ENCODE measurements at regions not wholly inside any gene's neighbourhood (a gene's known extent, or its start where the extent isn't known, plus 50 kb on each side); places are given as distances from the start of the nearest gene placed in this dataset.
A peak's percentile ranks its signal among the peaks of the same experiment; 100 is the strongest.

DNA sequence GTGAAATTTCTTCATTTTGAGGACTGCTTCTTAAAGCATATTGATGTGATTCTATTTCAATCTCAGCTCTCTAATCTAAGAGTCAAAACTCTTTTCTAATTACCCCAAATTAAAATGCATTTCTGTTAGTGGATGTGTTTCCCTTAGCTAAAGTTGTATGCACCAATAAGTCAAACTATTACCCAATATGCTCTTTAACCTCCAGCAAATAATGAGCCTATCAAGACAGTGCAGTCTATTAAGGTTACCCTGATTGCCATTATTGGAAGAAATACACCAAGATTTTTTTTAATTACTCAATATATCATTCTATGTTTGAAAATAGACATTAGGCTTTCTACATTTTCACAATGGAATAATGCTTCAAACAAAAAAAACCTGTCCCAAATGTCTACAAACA, 310.0 kb downstream of the BTG1 start:
- no peak for DNase-seq

DNA sequence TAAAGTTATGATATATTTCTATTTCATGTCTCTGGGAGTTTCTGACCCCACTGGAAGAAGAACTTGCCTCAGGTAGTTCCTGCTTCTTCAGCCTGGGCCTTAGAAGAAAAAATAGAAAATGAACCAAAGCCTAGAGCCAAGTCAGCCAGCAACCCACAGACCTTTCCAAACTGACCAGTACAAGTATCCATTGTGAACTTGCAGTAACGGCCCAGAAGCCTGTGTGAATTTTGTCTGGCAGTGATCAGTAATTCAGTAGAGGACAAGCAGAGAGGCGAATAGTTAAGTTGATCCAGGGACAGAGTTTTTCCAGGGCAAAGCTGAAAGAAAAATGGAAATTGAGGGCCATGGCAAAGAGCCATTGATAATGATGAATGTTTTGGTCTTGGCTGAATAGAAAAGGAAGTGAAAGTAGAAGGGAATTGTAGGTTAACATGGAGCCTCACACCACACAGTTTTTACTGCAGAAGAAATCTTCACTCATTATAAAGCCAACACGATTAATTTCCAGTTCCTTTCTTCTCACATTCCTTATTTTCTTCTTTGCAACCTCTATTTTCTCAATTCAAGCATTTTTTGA, 311.8 kb downstream of the BTG1 start:
- no peak for DNase-seq

DNA sequence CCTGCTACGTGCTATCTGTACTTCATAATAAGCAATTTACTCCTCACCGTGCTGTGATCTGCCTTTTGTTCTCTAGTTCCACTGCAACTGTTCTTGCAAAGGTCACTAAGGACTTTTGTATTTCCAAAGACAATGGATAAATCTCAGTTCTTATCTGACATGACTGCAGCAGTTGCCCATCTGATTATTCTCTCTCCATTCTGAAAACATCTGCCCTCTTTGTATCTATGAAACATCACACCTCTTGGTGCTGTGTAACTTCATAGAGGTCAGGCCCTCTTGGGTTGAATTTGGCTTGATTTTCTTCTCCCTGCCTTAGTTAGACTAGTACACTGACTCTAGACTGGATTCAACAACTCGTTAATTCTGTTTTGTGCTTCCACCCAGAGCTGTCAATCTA, 319.6 kb downstream of the BTG1 start:
- DNase-seq = no peak

DNA sequence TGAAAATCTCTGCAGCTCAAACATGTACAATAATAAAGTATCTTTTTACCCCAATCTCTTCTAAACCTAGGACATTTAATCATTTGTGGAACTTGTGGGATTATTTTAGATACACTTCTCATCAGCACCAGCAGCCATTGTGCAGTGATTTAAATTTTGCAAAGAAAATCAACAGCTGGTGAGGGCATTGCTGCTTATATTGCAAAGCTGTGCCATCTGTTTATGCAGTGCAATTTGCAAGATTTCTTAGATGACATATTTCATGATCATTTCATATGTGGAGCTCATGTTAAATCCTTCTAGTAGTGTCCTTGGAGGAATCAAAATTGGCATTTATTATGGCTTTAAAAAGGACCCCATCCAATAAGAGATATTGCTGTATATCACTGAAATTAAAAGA, 320.7 kb downstream of the BTG1 start:
- no peak for DNase-seq

DNA sequence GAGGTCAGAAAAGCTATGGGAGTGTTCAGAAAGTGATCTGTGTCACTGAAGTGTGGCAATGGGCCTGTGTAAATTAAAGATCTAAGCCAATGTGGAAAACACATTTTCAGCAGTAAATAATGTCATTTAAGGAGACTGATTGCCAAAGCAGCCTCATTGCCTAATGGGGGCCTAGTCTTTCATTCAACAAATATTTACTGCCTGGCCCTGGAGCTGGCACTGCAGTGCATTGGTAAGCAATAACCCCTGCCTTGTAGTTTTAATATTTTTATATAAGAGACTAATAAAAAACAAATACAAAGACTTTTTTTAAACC, 326.6 kb downstream of the BTG1 start:
- DNase-seq = no peak

DNA sequence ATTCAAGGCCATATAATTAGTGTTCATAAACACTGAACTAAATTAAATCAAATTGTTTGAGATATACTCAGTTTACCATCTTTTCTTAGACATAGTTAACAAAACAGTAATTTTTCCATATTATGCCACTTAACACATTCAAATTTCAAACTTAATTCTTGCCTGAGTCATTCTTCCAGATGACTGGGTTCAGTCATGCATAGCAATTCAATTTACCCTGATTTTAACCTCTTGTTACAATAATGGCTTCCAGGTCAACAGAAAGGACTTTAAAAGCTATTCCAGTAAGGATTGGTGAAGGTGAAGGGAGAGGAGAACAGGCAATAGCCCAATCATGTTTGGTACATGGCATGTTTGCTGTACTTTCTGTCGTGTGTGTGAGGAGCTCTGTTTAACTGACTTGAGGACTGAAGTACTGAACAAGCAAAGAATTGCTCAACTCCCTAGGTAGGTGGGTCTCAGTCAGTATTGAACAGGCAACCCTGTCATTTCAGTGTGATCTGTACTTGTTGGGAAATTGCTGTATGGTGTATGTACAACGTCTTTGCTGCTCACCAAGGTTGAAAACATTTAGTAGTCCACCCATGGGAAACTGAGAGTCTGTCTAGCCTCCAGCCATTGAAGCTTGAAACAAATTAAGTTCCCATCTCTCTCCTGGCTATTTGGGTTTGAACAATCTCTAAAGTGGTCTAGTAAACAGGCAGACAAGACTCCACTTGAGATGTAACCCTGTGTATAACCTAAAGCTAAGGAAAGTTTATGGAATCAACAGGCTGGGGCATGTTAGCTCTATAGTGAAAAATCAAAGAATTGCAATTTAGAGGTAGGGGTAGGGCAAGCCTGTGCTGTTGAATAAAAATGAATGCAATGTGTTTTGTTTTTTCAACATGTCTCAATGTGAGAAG, 327.2 kb downstream of the BTG1 start:
- DNase-seq = peak; percentile 7

DNA sequence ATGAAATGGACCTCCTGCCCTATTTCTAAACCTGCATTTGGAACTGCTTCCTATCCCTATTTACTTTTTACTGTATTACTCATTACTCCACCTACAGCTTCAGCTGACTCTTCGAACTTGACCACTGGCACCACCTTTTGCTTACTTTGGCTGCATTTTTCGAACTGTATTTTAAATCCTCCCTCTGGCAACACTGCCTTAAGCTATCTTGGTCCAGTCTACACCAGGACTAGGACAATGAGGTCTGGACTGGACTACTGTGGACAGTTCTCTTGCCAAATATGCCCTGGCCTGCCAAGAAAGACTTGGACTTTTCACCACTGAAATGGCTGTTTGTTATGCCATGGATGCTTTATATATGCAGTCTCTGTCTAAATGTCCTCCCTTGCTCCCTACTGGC, 328.1 kb downstream of the BTG1 start:
- no peak for DNase-seq

DNA sequence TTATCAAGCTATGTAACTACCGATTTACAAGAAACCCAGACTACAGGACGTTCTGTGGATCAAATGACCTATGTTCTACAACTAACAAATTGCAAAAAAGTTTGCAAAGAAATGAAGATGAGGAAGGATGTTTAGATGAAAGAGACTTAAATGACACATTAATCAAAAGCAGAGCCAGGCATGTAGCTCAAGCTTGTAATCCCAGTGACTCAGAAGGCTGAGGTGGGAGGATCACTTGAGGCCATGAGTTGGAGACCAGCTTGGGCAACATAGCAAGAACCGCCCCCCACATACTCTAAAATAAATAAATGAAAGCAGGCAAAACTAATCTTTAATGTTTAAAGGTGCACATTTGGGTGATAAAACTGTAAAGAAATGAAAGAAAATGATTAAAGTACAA, 331.9 kb downstream of the BTG1 start:
- DNase-seq = no peak

DNA sequence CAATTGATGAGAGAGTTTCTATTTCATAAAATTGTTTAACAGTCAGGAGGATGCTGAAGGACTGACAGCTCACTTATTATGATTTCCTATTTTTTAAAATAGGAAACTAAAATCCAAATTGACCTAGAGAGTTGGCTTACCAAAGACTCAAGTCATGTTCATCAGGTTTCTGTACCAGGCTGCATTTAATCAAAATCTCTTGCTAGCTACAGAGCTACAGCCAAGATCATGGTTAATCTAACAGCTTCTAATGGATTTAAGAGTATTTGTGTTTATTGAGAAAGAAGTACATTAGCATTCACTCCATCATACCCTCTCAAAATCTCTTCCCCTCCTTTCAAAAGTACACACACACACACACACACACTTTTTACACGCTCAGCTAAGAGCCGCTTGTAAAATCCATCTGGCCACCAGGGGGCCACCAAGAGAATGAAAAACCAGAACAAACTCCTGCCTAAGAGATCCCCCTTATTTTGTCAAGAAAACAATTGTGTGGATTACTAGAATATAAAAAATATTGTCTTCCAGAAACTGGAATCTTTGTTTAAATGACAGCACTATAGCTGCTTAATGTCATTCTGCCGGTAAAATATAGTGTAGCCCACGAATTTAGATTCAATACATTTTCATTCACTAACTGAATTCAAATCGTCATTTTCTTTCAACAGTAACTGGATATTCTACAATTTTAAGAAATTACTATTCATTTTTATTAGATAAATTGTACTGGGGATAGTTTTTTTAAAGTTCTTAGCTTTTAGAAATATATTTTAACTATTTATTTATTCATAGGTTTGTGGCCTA, 334.0 kb downstream of the BTG1 start:
- peak; percentile 48 for DNase-seq

DNA sequence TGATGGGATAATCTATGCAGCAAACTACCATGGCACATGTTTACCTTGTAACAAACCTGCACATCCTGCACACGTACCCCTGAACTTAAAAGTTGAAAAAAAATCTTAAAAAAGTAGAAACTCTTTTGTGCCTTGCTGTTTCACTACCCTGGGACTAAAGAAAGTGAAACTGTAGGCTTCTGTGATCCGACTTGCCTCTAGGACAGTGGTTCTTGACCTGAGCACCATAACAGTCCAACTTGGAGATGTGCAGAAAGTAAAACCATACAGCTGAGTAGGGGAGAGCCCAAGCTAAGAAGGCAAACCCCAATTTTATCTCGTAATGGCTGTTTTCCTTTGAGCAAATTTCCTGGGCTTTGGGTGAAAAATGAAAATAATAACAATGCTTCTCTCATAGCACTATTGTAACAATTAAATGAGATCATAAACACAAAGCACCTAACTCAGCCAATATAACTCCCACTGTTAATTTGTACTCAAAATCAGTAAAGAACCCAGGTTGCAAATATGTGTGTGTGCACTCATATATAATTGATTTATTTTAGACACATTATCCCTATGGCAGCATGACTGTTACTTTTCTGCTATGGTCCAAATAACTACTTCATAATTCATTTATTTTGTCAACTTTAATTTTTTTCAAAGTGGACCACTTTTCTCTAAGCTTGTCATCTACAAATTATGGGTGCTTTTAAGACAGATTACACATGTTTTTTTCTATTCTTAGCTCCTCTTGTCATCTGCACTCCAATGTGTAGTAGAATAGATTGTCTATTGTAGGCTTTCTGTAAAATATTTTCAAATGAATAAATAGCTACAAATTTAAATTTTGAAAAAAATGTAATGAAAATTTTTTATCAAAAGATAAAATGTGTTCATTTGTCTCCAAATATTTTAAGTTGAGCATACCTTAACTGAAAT, 334.9 kb downstream of the BTG1 start:
- DNase-seq = no peak

DNA sequence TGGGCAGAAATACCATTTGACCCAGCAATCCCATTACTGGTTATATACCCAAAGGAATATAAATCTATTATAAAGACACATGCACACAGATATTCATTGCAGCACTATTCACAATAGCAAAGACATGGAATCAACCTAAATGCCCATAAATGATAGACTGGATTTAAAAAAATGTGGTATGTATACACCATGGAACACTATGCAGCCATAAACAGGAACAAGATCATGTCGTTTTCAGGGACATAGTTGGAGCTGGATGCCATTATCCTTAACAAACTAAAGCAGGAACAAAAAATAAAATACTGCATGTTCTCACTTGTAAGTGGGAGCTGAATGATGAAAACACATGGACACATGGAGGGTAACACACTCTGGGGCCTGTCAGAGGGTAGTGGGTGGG, 335.6 kb downstream of the BTG1 start:
- DNase-seq = no peak

DNA sequence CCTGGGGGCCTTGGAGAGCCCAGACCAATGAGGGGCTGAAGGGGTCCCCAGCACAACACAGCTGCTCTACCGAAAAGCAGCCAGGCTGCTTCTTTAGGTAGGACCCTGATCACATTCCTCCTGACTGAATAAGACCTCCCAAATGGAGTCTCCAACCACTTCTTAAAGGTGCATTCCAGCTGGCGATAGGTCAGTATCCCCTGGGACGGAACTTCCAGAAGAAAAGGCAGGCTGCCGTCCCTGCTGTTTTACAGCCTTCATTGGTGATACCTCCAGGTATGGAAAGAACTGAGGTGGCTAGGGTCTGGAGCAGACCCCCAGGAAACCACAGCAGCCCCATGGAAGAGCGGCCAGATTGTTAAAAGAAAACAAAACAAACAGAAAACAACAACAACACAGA, 340.6 kb downstream of the BTG1 start:
- DNase-seq = no peak

DNA sequence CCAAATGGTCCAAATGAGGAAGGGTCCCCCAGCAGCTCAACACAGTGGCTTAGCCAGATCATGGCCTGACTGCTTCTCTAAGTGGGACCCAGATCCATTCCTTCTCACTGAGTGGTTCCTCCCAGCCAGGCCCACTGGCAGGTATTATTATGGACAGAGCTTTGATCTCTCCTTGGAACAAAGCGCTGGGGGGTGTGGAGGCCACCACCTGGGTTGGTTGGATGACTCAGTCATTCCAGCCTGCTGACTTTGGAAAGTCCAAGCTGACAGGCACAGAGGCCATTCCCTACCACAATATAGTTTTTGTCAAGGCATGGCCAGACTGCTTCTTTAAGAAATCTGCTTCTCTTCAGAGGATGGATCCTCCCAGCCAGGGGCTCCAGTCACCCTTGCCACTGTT, 341.1 kb downstream of the BTG1 start:
- no peak for DNase-seq

DNA sequence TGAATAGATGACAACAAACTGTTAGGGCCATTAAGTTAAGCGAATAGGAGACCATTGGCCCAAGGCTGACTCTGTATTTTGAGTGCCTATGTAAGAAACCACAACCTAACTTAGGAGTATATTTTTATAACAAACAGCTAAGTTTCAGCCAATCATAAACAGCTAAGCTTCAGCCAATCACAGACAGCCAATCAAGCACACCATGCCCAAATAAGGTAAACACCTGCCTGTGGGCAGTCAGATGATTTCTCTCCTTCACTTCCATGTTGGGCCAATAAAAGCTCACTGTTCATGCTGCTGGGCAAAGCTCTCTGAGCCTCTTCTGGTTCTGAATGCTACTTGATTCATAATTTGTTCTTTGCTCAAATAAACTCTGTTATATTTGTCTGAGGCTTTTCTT, 344.6 kb downstream of the BTG1 start:
- no peak for DNase-seq

DNA sequence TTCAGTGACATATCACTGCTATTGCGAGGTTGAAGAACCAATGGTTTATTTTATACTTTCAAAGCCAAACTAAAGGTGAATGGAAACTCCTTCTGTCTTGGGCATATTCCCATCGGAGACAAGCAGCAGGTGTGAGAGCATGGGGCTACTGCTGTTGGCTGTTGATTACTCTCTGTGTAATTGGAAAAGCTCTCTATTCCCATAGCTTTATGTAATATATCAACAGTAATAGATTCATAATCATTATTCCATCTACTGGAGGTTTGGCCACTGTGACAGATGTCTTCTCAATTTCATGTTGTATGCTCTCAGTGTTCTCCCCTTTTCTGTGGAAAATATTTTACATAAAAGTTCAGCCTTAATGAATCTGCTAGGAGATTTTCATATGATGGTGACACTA, 352.0 kb downstream of the BTG1 start:
- no peak for DNase-seq

DNA sequence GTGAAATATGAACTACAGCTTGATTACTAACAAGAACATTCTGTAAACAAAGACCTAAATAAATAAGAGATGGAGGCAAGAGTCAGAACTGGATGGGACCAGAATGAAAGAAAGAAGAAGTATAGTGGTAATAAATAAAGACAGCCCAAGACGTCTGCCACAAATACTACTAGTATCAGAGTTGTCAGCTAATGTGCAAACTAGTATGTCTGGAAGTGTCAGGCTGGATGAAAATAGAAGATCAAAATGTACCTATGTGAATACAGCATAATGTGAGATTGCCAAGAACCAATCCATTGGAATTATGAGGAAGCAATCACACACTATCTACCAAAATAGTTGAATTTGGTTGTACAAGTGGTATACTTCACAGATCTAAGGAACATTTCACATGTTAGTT, 353.0 kb downstream of the BTG1 start:
- DNase-seq = no peak

DNA sequence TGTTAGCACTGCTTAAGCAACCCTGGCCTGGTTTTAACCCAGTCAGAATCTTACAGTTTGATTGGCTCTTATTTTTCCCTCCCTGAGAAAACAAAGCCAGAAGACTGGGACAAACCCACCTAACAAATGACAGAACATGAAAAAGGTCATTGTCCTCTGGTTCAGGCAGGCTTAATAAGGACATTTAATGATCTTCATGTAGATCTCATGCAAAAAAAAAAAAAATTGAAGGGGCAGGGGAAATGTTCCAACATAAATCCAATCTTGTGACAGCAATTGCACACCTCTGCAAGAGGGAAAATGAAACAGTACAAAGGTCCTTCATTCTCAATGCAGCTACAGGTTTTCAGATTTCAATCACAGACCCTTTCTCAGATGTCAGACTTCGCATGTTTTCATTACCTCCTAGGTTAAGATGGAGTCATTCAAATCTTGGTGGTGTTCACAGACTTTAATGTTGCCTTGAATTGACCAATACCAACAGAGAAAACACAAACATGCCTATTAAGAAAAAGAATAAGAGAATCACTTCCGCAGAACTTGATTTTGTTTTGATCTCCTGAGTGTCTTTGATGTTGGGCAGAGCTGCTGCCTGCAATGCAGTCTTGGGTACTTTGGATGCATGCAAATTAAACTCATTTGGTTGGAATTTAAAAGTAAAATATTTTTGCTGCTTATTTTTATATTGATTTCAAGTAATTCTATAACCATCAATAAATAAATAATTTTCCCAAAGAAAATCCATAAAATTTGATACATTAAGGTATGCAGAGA, 359.0 kb downstream of the BTG1 start:
- no peak for DNase-seq

DNA sequence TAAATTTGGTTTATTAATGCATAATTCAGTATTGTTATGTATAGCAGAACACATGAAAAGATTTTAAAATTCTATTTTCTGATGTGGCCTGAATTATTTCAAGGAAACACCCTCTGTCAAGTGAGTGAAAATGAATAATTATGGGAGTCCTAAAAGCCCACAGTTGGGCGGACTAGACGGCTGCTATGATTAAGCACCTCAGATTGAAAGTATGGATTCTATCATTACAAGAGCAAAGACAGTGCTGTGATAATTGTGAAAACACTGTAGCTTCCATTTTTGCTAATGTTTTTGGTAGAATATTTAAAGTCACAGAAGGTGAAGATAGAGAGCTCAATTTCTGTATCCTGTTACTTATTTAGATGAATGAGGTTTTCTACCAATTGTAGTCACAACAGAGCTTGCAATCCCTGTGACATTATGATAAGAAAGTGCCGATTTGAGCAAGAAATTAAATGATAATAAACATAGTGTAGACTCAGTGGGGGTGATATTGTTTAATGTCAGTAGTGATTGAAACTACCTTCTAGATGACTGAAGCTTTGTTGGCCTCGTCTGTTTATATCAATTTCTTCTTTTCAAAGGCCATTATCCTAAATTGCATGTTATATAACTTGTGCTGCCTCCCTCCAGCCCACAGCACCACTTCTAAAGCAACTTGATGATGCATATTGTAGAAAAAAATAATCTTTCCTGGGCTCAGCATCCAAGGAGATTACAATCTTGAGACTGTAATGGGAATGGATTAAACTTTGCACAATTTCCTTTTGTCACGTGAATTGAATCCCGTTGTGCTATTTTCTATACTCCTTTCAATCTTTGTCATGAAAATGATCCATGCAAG, 359.8 kb downstream of the BTG1 start:
- no peak for DNase-seq

DNA sequence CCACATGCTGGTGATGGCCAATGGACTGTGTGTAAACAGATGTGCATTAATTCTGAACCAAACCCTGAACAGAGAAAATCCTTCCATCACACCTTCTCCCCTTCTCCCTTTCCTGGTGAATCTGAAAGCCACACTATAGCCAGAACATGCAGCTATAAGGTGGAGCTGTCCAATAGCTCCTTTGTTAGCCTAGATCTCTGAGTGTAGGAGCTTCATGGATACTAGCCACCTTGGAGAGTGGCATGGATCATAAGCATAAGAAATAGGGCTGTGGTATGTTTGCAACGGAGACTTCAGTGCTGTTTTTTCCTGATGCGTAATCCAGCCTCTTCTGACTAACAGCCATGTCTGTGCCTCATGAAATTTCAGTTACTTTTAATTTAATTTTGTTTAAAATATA, 364.5 kb downstream of the BTG1 start:
- DNase-seq = no peak

DNA sequence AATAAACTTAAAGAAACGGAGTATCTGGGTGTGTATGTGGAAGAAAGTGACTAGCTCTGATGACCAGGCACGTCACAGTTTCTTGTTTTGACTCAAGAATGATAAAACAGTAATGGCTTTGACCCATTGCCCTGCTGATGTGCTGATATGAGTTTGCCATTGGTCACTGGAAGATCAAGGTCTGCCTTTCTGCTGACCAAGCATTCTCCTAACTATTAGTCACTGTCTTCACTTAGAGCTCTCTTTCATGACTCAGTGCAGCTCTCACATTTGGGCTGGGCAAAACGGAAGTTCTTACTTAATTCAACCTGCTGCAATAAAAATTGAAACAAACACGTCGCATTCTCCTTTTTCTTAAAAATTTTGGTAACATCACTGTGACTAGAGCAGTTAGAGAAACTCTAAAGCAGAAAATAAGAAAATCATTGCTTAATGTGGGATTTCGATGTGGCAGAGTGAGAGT, 366.7 kb downstream of the BTG1 start:
- no peak for DNase-seq

All from NCI-H510A treated with DMSO at 0.1 percent for 48 hours (cell line).